HepG2 (cell line): ENCODE measurements at regions not wholly inside any gene's neighbourhood (a gene's known extent, or its start where the extent isn't known, plus 50 kb on each side); places are given as distances from the start of the nearest gene placed in this dataset.

Source experiments
- BORCS8-MEF2B ChIP-seq: sonication (generic); formaldehyde crosslinking; IDR thresholded peaks from 2 replicates; pipeline ENCODE4 v1.8.0; 2022; ENCODE audit warnings: mild to moderate bottlenecking, missing genetic modification reagents
- BRD4 ChIP-seq: sonication (generic); formaldehyde crosslinking; IDR thresholded peaks from 2 replicates; pipeline ENCODE4 v1.4.0; 2020; ENCODE audit warnings: missing genetic modification reagents
- DNMT1 ChIP-seq: sonication (generic); formaldehyde crosslinking; IDR thresholded peaks from 2 replicates; pipeline ENCODE4 v1.5.1; 2020; ENCODE audit warnings: mild to moderate bottlenecking, missing genetic modification reagents
- HDAC1 ChIP-seq: sonication (generic); formaldehyde crosslinking; IDR thresholded peaks from 2 replicates; pipeline ENCODE4 v1.5.1; 2020; ENCODE audit warnings: mild to moderate bottlenecking, missing genetic modification reagents
- KLF15 ChIP-seq: sonication (generic); formaldehyde crosslinking; IDR thresholded peaks from 2 replicates; pipeline ENCODE4 v1.8.1; 2023; ENCODE audit warnings: borderline replicate concordance, mild to moderate bottlenecking, inconsistent platforms, missing genetic modification reagents, mixed read lengths
- MNT ChIP-seq: fragments of 450-650 bp; IDR thresholded peaks from 2 replicates; pipeline ENCODE4 v1.6.1; 2016
- SP2 ChIP-seq: sonication (generic); formaldehyde crosslinking; IDR thresholded peaks from 2 replicates; pipeline ENCODE4 v1.5.1; 2020; ENCODE audit warnings: mild to moderate bottlenecking, missing genetic modification reagents
- TARDBP ChIP-seq: sonication (generic); formaldehyde crosslinking; IDR thresholded peaks from 2 replicates; pipeline ENCODE4 v1.8.0; 2022; ENCODE audit warnings: mild to moderate bottlenecking, missing genetic modification reagents
- YY1 ChIP-seq: IDR thresholded peaks from 2 replicates; pipeline ENCODE4 v1.6.1; 2011; ENCODE audit warnings: low read length, low read depth, moderate library complexity, mild to moderate bottlenecking; ENCODE audit not compliant: insufficient read depth, insufficient replicate concordance
- TF ChIP-seq, protein P1 (sequence below): sonication (generic); formaldehyde crosslinking; IDR thresholded peaks from 2 replicates; pipeline ENCODE4 v1.5.0; 2020; ENCODE audit warnings: mild to moderate bottlenecking, missing genetic modification reagents, moderate library complexity

DNA sequence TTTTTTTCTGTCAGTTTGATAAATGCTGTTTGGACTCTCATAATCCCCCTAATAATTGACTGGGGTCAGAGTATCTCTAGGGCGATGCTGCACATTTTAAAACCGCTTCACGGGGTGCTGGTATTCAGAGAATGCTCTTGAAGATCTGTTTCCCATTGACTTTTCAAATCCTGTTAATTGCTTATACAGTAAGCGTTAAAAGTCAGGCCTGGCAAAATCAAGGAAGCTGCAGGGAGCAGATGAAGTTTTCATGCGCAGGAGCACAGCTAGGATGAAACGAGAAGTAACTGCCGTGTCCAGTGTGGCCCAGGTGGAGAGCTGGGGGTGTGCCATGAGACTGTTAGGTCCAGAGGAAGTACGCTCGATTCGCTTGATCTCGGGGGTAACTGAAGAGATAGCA lies 312.9 kb downstream of the TRIML1 start:
- no peak for TF ChIP-seq SP2 (CRISPR knock-in tag)
- no peak for TF ChIP-seq TARDBP (CRISPR knock-in tag)
- TF ChIP-seq BORCS8-MEF2B (CRISPR knock-in tag), result no peak
- no peak for TF ChIP-seq YY1
- no peak for TF ChIP-seq MNT
- TF ChIP-seq HDAC1 (CRISPR knock-in tag), result no peak
- TF ChIP-seq KLF15 (CRISPR knock-in tag), result no peak
- TF ChIP-seq, protein P1, sequence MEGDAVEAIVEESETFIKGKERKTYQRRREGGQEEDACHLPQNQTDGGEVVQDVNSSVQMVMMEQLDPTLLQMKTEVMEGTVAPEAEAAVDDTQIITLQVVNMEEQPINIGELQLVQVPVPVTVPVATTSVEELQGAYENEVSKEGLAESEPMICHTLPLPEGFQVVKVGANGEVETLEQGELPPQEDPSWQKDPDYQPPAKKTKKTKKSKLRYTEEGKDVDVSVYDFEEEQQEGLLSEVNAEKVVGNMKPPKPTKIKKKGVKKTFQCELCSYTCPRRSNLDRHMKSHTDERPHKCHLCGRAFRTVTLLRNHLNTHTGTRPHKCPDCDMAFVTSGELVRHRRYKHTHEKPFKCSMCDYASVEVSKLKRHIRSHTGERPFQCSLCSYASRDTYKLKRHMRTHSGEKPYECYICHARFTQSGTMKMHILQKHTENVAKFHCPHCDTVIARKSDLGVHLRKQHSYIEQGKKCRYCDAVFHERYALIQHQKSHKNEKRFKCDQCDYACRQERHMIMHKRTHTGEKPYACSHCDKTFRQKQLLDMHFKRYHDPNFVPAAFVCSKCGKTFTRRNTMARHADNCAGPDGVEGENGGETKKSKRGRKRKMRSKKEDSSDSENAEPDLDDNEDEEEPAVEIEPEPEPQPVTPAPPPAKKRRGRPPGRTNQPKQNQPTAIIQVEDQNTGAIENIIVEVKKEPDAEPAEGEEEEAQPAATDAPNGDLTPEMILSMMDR (CRISPR knock-in tag), result no peak
- TF ChIP-seq BRD4 (CRISPR knock-in tag), result no peak
- no peak for TF ChIP-seq DNMT1 (CRISPR knock-in tag)
